HG02642 (cell line): ENCODE measurements at regions not wholly inside any gene's neighbourhood (a gene's known extent, or its start where the extent isn't known, plus 50 kb on each side); places are given as distances from the start of the nearest gene placed in this dataset.

ENCODE experiments used
- ATAC-seq: cut with Tn5 transposase; IDR thresholded peaks from one replicate; pipeline ENCODE4 v1.9.1; 2021; ENCODE audit warnings: mild to moderate bottlenecking; ENCODE audit not compliant: unreplicated experiment, poor library complexity

DNA sequence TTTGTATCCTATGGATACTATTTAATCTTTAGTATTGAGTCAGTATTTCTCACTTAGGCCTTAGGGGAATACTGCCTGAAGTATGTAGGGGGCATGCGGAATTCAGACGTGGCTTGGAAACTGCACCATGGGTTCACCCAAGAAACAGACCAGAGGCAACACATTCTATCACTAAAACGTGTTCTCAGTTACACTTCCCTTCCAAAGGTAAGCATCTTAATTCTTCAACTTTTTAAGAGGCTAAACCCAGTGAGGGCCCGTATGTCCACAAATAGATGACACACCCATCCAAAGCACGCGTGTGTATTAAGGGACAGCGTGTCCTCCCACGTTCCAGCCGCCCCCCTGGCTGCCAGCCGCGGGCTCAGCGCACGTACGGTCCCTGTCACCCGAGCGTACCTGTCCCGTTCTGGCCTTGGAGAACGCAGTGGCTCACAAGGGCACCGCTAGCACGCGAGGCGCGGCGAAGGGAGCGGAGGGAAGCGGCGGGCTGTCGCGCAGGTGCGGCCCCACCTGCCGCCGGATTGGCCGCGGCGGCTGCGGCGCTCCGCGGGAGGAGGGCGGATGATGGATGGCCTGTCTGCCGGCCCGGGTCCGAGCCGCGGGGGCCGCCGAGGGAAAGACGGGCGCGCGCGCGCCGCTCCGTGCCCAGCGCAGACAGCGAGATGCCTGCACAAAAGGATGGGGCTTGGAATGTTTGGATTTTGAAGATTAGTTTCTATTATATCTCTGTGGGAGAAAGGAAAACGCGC, 1003.9 kb upstream of the NR2F2 start:
- ATAC-seq: no peak

DNA sequence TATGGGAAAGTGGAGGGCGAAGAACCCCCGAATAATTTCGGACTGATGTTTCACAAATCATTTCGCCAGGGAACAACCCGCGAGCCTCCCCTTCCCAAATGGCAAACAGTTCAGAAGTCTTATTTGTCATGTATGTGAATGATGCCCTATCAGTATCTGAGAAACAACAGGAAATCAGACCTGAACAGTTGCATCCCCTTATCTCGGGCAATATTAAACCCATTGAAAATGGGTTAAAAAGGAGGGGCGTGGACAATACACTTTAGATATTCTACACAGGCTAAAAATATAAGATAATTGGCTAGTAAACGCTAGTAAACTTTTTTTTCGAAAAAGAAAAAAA, 1003.3 kb upstream of the NR2F2 start:
- no peak for ATAC-seq

DNA sequence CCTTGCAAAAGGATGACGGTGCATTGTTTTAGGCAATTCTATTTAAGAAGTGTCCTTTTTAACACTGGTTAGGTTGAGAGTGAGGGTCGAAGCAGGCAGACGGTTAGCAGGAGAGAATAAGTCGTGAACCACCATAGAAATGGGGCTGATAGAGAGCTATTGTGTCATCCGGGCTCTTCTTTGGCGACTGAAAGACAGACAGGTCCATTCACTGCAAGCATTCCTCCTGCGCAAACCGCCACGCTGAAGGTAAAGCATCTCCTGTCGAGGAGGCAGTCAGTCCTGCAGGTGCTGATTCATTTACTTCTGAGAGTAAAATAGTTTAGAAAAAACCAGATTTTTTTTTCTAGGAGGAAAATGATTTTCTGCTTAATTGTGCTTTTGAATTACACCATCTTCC, 1002.8 kb upstream of the NR2F2 start:
- no peak for ATAC-seq

DNA sequence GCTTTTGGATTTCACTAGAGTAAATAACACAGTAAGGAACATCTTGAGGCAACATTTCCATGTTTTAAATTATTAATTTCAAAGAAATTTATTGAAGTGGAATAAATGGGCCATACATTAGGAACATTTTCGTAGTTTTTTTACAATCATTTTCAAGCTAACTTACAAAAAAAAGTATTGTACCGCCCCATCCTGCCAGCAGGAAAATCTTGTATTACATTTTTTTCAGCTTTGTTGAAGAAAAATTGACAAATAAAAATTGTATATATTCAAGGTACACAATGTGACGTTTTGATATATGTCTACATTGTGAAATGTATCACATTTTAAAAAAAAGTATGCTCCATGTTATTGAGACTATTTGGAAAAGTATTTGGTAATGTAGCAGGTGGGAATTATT, 1001.9 kb upstream of the NR2F2 start:
- no peak for ATAC-seq

DNA sequence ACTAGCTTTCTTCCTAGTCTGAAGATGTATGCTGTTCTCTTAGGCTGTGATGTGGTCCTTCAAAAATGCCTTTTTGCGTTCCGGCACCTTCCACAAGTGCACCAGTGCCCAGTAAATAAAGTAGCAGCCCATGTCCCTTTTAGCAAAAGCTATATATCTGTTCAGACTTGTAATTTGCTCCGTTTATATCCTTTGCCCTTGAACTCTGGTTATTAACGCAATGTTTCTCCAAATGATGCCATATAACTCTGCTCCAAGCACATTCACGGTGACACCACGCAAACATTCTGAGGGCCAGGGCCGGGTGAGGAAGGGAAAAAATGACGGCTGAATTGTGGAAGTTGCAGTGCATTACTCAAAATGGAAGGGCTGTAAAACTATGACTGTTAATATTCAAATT, 1001.1 kb upstream of the NR2F2 start:
- ATAC-seq: no peak

DNA sequence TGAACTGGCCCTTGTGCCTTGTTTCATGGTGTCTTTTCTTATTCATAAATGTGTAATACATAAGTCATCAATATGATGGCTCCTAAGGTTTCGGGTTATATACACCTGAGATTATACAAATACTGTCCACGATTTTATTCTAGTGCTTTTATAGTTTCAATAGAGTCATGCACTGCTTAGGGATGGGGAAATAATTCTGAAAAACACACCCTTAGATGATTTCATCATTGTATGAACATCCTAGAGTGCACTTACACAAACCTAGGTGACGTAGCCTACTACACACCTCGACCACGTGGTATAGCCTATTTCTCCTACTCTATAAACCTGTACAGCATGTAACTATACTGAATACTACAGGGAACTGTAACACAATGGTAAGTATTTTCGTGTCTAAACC, 988.8 kb upstream of the NR2F2 start:
- no peak for ATAC-seq

DNA sequence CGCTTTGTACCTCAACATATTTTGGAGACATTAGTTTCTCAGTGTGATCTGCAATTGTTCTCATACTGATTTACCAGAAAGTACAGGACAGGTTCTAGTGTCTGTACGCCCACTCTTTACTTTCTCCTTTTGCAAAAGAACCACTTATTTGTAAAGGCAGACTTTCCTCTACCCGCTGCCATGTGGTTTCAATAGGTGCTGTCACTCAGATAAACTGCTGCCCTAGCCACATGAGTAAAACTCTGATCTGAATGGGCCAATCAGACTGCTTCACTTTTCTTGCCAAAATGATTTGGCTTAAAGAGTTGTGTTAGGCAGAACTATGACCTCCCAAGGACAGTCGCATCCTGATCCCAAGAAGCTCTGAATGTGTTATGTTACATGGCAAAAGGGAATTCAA, 984.6 kb upstream of the NR2F2 start:
- ATAC-seq: no peak

DNA sequence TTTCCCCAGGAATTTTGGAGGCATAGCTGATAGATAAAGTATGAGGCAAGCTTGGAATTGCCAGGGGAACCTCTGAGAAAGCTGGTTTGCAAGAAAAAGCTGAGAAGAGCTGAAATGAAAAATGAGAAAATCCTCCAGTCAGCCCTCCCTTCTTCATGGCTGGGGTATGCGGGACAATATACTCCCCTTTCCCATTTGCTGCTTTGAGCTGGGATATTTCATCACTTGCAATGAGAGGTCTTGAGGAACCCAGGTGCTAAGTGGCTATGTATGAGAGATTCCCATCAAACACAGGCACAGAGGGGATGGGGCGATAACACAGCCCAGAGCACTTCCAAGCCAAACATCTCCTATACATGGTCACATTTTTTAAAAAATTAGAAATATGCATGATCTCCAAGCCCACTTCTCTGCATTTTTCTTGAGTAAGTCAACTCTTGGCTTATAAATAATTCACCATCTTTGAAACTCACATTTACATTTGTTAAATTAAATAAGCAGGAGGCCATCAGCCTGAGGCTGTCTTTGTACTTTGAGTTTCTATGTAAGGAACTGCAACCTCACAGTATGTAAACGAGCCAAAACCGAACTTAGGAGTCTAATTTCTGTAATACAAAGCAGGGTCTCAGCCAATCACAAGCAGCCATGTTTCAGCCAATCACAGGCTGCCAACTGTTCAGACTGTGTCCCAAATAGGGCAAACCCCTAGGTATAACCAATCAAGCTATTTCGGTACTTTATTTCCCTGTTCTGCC, 983.6 kb upstream of the NR2F2 start:
- no peak for ATAC-seq

DNA sequence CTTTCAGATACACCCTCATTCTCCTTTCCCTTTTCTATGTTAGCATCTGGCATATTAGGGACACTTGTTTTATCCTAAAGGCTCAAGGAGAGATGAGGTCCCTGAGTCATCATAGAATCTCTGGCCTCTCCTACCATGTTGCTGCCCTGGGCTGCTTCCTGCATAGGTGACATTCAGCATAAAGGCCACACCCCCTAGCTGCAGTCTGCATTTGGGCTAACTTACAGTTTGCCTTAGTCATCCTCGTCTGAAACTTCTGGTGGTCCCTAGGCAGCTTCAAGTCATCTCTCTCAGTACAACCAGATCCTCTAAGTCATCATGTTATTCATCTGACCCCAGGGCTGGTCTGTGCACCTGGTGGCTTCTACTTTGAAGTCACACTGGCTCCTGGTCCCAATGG, 982.7 kb upstream of the NR2F2 start:
- no peak for ATAC-seq

DNA sequence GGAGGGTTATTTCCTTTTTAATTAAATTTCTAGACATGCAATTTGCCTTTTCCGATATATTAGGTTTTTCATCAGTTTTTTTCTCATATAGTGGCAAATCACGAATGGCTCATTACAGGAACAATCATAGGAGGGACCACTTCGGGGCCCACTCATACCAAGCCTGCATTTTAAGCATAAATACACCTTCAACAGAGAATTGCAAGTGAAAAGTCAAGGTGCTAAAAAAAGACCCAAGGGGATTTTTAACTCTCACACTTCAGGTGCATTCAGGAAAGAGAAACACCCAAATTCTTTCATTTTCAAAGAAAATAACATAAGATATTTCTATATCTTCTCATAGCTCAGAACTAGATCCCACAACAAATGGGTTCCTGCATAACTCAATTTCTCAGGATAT, 979.6 kb upstream of the NR2F2 start:
- ATAC-seq: no peak

DNA sequence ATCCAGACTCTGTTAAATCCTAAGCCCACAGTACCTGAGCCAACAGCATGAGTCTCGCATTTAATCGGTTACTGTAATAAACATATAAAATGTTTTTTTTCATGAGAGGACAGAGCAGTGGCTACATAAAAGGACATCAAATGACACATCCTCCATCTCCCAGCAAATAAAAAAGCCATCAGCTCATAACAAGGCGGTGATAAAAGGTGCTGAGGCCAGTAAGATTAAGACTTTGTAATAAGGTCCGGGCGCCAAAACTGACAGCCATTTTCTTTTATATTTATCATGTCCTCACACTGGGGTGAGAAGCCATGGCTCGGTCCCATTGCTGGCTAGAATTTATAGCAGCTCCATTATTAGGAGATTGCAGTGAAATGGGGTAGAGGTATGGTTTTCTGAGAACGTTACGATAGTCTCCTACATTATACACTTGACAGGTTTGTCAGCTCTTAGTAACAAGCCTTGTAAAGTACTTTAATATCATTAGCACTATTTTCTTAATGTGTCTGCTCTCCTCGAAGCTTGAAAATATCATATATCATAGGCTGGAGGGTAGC, 977.8 kb upstream of the NR2F2 start:
- no peak for ATAC-seq

DNA sequence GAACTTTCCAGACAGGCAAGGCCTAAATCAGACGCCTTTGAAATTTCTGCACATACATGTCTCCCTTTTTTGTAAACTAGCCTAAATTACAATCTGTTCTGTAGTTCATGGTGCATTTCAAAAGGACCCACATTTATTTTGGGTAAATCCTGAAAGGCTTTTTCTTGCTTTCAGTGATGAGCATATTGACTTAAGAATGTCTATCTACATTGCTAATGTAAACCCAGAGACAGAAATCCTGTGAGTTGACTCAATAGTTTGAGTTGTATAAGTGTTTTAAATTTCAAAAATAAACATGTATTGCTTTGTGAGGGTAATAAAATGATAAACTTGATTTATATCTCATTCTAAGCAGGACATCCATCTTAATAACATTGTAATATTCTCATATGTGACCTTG, 977.0 kb upstream of the NR2F2 start:
- ATAC-seq: no peak

DNA sequence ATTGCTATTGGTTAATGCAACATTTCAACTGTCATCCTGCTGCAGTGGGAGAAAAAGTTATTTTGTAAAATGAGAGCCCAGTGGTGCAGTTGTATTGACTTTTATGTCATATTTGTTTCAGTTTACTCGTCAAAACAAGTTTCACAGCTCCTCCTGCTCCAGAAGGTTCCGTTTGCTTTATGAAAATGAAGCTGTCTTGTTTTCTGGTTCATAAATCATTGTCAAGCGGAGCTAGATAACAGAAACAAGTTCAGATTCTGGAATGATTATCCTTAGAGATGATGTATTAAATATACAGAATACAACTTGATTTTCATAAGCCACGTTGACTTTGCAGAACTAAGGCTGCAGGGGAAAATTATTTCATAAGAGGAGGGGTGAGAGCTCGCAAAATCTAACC, 970.5 kb upstream of the NR2F2 start:
- no peak for ATAC-seq

DNA sequence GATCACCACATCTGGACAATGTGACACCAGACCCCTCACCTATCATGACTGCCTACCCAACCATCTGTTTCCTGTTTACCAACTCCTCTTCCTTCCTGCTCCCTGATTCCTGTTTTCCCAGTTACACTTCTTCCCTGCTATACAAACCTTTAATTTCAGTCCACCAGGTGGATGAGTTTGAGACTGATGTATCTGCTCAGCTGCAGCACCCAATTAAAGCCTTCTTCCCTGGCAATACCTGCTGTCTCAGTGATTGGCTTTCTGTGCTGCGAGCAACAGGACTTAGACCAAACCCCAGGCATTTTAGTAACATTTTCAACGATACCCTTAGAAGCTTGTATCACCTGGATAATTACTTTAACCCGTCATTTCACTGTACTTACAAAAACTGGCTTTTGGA, 968.2 kb upstream of the NR2F2 start:
- ATAC-seq: no peak

DNA sequence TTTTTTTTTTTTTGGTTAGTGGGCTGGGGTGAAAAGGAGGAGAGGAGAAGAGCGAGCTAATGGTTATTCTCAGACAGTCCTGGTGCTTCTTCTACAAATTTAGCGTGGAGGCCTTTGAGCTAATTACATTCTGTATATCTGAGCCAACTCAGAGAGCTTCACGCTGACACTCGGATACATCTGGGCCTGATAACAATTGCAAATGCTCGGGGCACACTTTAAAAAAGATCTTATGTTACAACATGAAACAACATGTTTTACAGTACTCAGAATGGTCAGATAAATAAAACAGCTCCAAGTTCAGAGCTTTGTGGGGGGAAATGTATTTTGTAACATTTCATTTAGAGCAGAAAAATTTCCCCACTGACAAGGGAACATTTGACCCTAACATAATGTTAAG, 966.9 kb upstream of the NR2F2 start:
- no peak for ATAC-seq

DNA sequence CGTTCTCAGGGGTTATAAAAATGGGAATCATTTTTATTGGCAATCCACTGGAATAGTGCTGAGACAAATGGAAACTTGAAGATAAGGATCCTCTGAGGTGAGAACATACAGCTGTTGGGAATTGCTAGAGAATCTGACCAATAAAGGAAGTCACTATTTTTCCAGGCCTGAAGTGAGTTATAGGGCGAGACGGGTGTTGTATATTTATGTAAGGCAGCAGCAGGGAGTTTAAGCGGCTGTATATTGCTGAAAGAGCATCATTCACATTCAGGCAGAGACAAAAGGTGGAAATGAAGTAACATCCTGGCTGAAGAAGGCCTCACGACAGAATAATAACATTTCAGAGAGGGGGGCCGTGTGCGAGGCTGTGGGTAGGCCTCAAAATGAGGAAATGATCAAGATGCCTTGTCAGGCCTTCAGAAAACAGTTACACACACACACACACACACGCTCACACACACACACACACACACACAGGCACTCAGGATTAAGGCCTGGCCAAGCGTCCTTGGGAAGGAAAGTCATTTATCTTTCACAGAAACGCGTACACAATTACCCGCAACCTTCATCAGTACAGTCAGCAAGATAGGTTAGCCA, 964.9 kb upstream of the NR2F2 start:
- ATAC-seq: no peak

DNA sequence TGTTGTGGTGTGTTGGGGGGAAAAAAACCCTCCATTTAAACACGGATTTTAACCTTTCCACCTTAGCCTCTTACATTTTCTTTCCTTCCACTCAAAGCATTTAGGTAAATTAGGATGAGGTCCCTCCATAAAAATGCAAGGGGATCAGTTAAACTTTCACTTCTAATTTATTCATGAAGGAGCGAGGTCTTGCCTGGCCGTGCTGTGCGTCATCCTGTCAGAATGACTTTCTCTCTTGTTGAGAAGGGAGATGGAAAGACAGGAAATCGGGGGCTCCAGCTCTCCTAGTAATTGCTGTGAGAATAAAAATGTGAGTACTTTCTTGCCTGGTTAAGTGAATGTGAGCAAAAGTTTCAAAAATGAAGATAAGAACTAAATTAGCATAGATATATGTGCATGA, 962.3 kb upstream of the NR2F2 start:
- ATAC-seq: no peak

DNA sequence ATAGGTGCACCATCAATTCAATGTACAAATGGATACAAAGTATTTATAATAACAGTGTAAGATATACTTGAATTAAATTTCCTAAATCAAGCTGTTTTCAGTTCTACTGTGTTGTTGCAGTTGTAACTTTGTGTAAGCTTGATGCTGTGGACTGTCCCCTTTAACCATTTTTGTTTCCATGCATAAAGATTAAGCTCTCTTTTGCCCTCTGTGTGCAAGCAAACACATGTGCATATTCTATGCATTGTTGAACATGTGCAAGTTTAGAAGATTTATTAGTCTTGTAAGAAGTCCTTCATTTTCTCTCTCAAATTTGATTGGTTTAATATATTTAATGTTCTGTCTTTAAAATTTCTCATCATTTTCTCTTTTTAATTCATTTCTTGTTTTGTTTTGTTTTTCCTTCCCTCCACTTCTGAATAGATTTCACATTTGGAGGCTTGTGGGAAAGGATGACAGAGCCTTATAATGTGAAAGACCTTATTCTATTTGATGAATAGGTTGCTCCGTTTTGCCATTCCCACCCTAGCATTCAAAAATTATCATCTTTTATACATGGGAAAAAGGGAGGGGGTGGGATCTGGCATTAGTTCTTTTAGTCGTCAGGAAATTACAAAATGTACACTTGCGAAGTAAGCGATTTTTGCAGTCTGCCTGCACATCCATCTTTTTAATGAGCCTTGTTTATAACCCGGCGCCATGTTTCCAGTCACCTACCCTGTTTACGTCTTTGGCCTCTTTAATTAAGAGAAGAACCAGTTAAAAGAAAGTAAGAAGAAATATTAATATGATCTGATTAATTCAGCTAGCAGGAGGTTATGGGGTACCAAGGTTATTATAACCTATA, 961.5 kb upstream of the NR2F2 start:
- no peak for ATAC-seq

DNA sequence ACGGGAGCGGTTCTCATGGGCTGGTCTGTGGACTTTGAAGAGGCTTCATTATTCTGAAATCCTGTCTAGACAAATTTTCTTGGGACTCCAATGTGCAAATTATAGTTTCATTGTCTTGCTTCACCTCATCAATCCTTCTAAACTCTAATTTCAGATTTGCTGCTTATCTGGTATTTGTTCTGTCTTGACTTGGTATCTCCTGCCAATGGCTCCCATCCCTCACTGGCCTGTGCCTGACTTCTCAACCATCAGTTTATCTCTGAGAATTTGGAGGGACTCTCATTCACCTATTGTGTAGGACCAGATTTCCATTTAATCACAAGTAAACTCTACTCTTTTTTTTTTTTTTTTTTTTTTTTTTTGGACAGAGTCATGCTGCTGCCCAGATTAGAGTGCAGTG, 960.2 kb upstream of the NR2F2 start:
- ATAC-seq: no peak

DNA sequence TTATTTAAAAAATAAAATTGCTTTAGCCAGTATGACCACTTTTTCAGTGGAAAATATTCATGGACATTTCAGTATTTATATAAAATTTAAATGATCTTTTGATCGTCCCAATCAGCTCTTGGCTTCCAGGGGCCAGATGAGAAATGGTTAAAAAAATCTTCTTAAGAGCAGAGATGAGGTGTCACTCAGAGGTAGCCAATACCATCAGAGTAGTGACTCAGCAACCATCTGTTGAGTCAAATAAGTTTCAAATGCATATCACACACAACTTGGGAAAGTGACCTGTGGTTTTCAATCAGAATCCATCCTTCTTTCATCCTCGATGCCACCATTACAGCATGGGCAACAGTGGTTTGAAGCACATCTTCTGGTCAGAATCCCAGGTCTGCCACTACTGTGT, 958.8 kb upstream of the NR2F2 start:
- no peak for ATAC-seq

DNA sequence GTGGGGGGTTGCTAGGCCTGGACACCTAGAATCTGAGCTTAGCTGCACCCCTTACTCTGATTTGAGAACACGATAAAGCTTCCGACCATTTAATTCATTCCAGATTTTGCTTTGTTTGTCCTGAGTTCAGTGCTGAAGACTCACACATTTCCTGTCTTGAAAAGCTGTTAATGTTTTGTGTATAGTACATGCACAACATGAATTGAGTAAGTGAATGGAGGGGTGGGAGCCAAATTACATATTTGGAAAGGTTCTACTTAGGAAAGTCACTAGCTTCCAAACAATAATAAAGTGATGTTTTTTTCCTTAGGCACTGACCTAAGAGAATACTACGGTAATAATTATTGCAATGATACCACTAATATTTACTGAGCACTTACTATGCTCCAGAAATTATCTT, 955.2 kb upstream of the NR2F2 start:
- ATAC-seq: no peak
